Lung (tissue), 11 donors: ENCODE measurements at regions not wholly inside any gene's neighbourhood (a gene's known extent, or its start where the extent isn't known, plus 50 kb on each side); places are given as distances from the start of the nearest gene placed in this dataset.

ENCODE experiments used
- ATAC-seq: fragments of 200-7000 bp; cut with Tn5 transposase; one replicate; pipeline ENCODE4 v1.9.1; 2020; ENCODE audit warnings: moderate number of reproducible peaks; ENCODE audit not compliant: insufficient read depth, low FRiP score
- DNase-seq, 3 donors: peaks; one replicate each; pipeline ENCODE4 v3.0.0-alpha.2; 2013 to 2017
- H3K27ac ChIP-seq, 2 donors: one replicate each; pipeline ENCODE4 v1.5.1; 2013; ENCODE audit warnings: mild to moderate bottlenecking in 2 of 2, moderate library complexity in 2 of 2, control low read depth in 1 of 2, inconsistent platforms in 1 of 2, low read depth in 1 of 2, low read length in 1 of 2
- H3K27me3 ChIP-seq, 3 donors: one replicate each; pipeline ENCODE4 v1.5.1; 2013; ENCODE audit warnings: low read length in 2 of 3; ENCODE audit not compliant: control insufficient read depth in 3 of 3, insufficient read depth in 3 of 3
- H3K36me3 ChIP-seq, 4 donors: one replicate each; pipeline ENCODE4 v1.5.1; 2013; ENCODE audit warnings: low read length in 4 of 4, mild to moderate bottlenecking in 1 of 4, moderate library complexity in 1 of 4; ENCODE audit not compliant: control insufficient read depth in 4 of 4, insufficient read depth in 4 of 4
- H3K4me1 ChIP-seq, 5 donors: one replicate each; pipeline ENCODE4 v1.5.1; 2013; ENCODE audit warnings: low read length in 5 of 5, mild to moderate bottlenecking in 2 of 5, moderate library complexity in 1 of 5; ENCODE audit not compliant: control insufficient read depth in 5 of 5, insufficient read depth in 5 of 5
- H3K4me3 ChIP-seq: one replicate; pipeline ENCODE4 v1.5.1; 2013; ENCODE audit warnings: mild to moderate bottlenecking, control low read depth, moderate library complexity
- H3K9ac ChIP-seq, 2 donors: one replicate each; pipeline ENCODE4 v1.5.1; 2013; ENCODE audit warnings: low read length in 2 of 2, control low read depth in 1 of 2; ENCODE audit not compliant: insufficient read depth in 1 of 2
- H3K9me3 ChIP-seq, 4 donors: one replicate each; pipeline ENCODE4 v1.5.1; 2013; ENCODE audit warnings: low read length in 3 of 4, mild to moderate bottlenecking in 1 of 4, moderate library complexity in 1 of 4; ENCODE audit not compliant: control insufficient read depth in 4 of 4, insufficient read depth in 3 of 4
- CTCF ChIP-seq: IDR thresholded peaks from 2 replicates; pipeline ENCODE4 v1.5.1; 2012; ENCODE audit warnings: mild to moderate bottlenecking; ENCODE audit errors: control extremely low read depth, extremely low read depth
- WGBS, 2 donors: extraction: QIAGEN DNeasy Blood & Tissue Kit; methylation state at CpG; one replicate each; pipeline ENCODE4 v1.1.7; 2013; 5-methylcytosine and 5-hydroxymethylcytosine counted together
- donor health status: control.
- donor health status: control.
- donor health status: Bipolar disorder and iron deficiency.
- donor health status: healthy.
- donor health status: DM: yes; HTN: yes; CAD: no.

- H3K27ac ChIP-seq, result no peak overlapping the region
- WGBS, 2 donors, result 89 to 93% methylated on average over 2 of the region's 2 CpGs
- no peak overlapping the region for H3K9ac ChIP-seq
Measured at GRCh38 chr11:95571718-95572260, 217.8 kb downstream of the FAM76B start.

DNA sequence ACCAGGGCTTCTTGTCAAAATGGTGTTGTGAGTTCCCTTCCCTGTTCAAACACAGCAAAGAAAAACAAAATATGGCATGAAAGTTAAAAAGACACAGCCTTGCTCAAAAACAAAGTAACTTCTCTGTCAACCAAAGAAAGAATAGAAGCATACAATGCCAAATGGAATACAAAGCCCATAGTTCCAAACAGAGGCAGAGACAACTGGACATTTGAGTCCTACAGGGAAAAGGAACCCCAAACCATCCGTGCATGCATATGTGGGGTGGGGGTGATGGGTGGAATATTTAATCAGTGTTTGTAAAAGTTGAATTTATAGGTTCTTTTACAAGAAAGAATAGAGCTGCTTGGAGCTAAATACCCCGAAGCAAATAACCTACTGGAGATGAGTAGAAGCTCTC, 218.7 kb downstream of the FAM76B start:
- 93% methylated on average over 2 of the region's 2 CpGs for WGBS, 2 donors
- DNase-seq (no peak), ATAC-seq (no peak)
- H3K9me3 ChIP-seq, result peaks cover 0 to 5% (median 0%) of the 10 kb centered on the region in 4 donors
- H3K27me3 ChIP-seq, result no peaks in the 10 kb centered on the region
- H3K4me1 ChIP-seq, result peaks cover 0 to 12% (median 8%) of the 10 kb centered on the region in 5 donors
- no peak overlapping the region for H3K27ac ChIP-seq
- no peak overlapping the region for H3K9ac ChIP-seq
- H3K36me3 ChIP-seq, result no peaks in the 10 kb centered on the region
- no peak for TF ChIP-seq CTCF
- no peak overlapping the region for H3K4me3 ChIP-seq

More at GRCh38 chr11:95571718-95572260, 217.8 kb downstream of the FAM76B start:
- no peak for TF ChIP-seq CTCF
- no peak for ATAC-seq
- H3K4me1 ChIP-seq, result peaks cover 0 to 3% (median 0%) of the 10 kb centered on the region in 5 donors
- H3K4me3 ChIP-seq, result no peak overlapping the region
- H3K27me3 ChIP-seq, result no peaks in the 10 kb centered on the region
- H3K36me3 ChIP-seq, result no peaks in the 10 kb centered on the region
- peaks cover 0 to 5% (median 0%) of the 10 kb centered on the region in 4 donors for H3K9me3 ChIP-seq
- no peak for DNase-seq

GRCh38 chr11:95569207-95569606, 220.4 kb downstream of the FAM76B start:
- 92 to 96% methylated on average over 2 of the region's 2 CpGs for WGBS, 2 donors
- H3K4me1 ChIP-seq, result peaks cover 0 to 24% (median 12%) of the 10 kb centered on the region in 5 donors
- peaks cover 0 to 5% (median 0%) of the 10 kb centered on the region in 4 donors for H3K9me3 ChIP-seq
- no peak overlapping the region for H3K4me3 ChIP-seq
- TF ChIP-seq CTCF, result no peak
- H3K9ac ChIP-seq, result no peak overlapping the region
- no peak for ATAC-seq
- no peaks in the 10 kb centered on the region for H3K27me3 ChIP-seq
- no peak overlapping the region for H3K27ac ChIP-seq
- H3K36me3 ChIP-seq, result no peaks in the 10 kb centered on the region
- DNase-seq, result no peak

- no peak overlapping the region for H3K9ac ChIP-seq
- ATAC-seq, result no peak
- H3K9me3 ChIP-seq, result peaks cover 0 to 5% (median 0%) of the 10 kb centered on the region in 4 donors
- 98 to 100% methylated on average over 1 of the region's 1 CpG for WGBS, 2 donors
- no peak overlapping the region for H3K27ac ChIP-seq
- H3K4me3 ChIP-seq, result no peak overlapping the region
- no peak for TF ChIP-seq CTCF
- DNase-seq, result no peak
- H3K4me1 ChIP-seq, result peaks cover 0 to 24% (median 12%) of the 10 kb centered on the region in 5 donors
- H3K27me3 ChIP-seq, result no peaks in the 10 kb centered on the region
- no peaks in the 10 kb centered on the region for H3K36me3 ChIP-seq
Measured at GRCh38 chr11:95568281-95568680, 221.3 kb downstream of the FAM76B start.
